Lung microvascular endothelial cell (primary cell): ENCODE measurements at regions not wholly inside any gene's neighbourhood (a gene's known extent, or its start where the extent isn't known, plus 50 kb on each side); places are given as distances from the start of the nearest gene placed in this dataset.
"Not testable (repeated sequence)": the region's sequence is repeated elsewhere in the genome, so short reads cannot be mapped to it uniquely, and the experiment has no call there.

ENCODE experiments used
- DNase-seq, 2 donors: peaks; one replicate each; pipeline versions ENCODE4 v3.0.0 to v3.0.0-alpha.2; 2010; ENCODE audit warnings: low read depth in 2 of 2

GRCh38 chr4:171353535-171353934 lies 459.7 kb upstream of the GALNTL6 start:
- no peak for DNase-seq

GRCh38 chr4:171348090-171348489 lies 465.1 kb upstream of the GALNTL6 start:
- no peak for DNase-seq

- no peak for DNase-seq
These were observed 470.6 kb upstream of the GALNTL6 start for GRCh38 chr4:171342646-171343045.

GRCh38 chr4:171340258-171340657 lies 472.9 kb upstream of the GALNTL6 start:
- DNase-seq = no peak

GRCh38 chr4:171334549-171334948 lies 478.7 kb upstream of the GALNTL6 start:
- DNase-seq = no peak

GRCh38 chr4:171308661-171309060 lies 504.5 kb upstream of the GALNTL6 start:
- no peak for DNase-seq

GRCh38 chr4:171298048-171298718 lies 515.0 kb upstream of the GALNTL6 start:
- DNase-seq = not testable (repeated sequence)

GRCh38 chr4:171288816-171289432 lies 524.3 kb upstream of the GALNTL6 start:
- DNase-seq = no peak

GRCh38 chr4:171281359-171281758 lies 531.8 kb upstream of the GALNTL6 start:
- no peak for DNase-seq

GRCh38 chr4:171279131-171279530 lies 534.1 kb upstream of the GALNTL6 start:
- no peak for DNase-seq

- no peak for DNase-seq
These were observed 546.5 kb upstream of the GALNTL6 start for GRCh38 chr4:171266671-171267070.

- no peak for DNase-seq
These were observed 547.9 kb upstream of the GALNTL6 start for GRCh38 chr4:171265190-171265818.

GRCh38 chr4:171256223-171256622 lies 557.0 kb upstream of the GALNTL6 start:
- DNase-seq = no peak

GRCh38 chr4:171246948-171247347 lies 566.3 kb upstream of the GALNTL6 start:
- DNase-seq = no peak

- no peak for DNase-seq
These were observed 570.4 kb upstream of the GALNTL6 start for GRCh38 chr4:171242831-171243230.

GRCh38 chr4:171239196-171239595 lies 574.0 kb upstream of the GALNTL6 start:
- no peak for DNase-seq

GRCh38 chr4:171235521-171235920 lies 577.7 kb upstream of the GALNTL6 start:
- DNase-seq = no peak

- DNase-seq = not testable (repeated sequence)
These were observed 583.9 kb upstream of the GALNTL6 start for GRCh38 chr4:171229354-171229753.

- no peak for DNase-seq
These were observed 592.0 kb upstream of the GALNTL6 start for GRCh38 chr4:171221181-171221580.

- no peak for DNase-seq
These were observed 609.8 kb upstream of the GALNTL6 start for GRCh38 chr4:171203425-171203824.

GRCh38 chr4:171202908-171203307 lies 610.3 kb upstream of the GALNTL6 start:
- DNase-seq = no peak

GRCh38 chr4:171186700-171187099 lies 626.5 kb upstream of the GALNTL6 start:
- DNase-seq = no peak

GRCh38 chr4:171181090-171181489 lies 632.1 kb upstream of the GALNTL6 start:
- no peak for DNase-seq
